ENCODE measurements at regions not wholly inside any gene's neighbourhood (a gene's known extent, or its start where the extent isn't known, plus 50 kb on each side); places are given as distances from the start of the nearest gene placed in this dataset.

- DNase-seq (ENCODE audit: low read depth) = no peak
- TF ChIP-seq, protein P1, sequence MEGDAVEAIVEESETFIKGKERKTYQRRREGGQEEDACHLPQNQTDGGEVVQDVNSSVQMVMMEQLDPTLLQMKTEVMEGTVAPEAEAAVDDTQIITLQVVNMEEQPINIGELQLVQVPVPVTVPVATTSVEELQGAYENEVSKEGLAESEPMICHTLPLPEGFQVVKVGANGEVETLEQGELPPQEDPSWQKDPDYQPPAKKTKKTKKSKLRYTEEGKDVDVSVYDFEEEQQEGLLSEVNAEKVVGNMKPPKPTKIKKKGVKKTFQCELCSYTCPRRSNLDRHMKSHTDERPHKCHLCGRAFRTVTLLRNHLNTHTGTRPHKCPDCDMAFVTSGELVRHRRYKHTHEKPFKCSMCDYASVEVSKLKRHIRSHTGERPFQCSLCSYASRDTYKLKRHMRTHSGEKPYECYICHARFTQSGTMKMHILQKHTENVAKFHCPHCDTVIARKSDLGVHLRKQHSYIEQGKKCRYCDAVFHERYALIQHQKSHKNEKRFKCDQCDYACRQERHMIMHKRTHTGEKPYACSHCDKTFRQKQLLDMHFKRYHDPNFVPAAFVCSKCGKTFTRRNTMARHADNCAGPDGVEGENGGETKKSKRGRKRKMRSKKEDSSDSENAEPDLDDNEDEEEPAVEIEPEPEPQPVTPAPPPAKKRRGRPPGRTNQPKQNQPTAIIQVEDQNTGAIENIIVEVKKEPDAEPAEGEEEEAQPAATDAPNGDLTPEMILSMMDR (conservative IDR thresholded peaks at IDR 0.05; ENCODE audit: low read length) = no peak
Measured at GRCh38 chr3:102193255-102193654, 241.6 kb upstream of the ZPLD1 start.

DNA sequence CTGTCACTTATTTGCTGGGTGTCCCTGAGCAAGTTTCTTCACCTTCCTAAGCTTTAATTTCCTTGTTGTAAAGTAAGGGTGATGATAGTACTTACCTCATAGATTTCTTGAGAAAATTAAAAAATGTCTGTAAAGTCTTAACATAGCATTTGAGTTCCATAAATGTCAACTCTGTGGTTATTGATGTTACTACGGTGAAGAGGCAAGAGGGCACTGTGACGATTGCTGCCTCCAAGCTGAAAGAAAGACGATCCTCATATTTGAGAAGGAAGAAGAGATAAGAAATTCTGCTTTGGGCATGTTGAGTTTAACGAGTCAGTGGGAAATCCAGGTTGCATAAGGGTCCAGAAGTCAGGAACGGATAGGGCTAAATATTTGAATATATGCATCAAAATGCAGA is 240.8 kb upstream of the ZPLD1 start:
- no peak overlapping the region for H3K4me3 ChIP-seq (ENCODE audit: low read length)
- DNase-seq (ENCODE audit: low read depth) = no peak
- TF ChIP-seq, protein P1 (conservative IDR thresholded peaks at IDR 0.05; ENCODE audit: low read length) = no peak

More at GRCh38 chr3:102193255-102193654, 241.6 kb upstream of the ZPLD1 start:
- no peak overlapping the region for H3K4me3 ChIP-seq (ENCODE audit: low read length)

GRCh38 chr3:102194760-102195159 is 240.1 kb upstream of the ZPLD1 start:
- H3K4me3 ChIP-seq (ENCODE audit: low read length) = no peak overlapping the region
- TF ChIP-seq, protein P1 (conservative IDR thresholded peaks at IDR 0.05; ENCODE audit: low read length) = no peak
- DNase-seq (ENCODE audit: low read depth) = no peak

DNA sequence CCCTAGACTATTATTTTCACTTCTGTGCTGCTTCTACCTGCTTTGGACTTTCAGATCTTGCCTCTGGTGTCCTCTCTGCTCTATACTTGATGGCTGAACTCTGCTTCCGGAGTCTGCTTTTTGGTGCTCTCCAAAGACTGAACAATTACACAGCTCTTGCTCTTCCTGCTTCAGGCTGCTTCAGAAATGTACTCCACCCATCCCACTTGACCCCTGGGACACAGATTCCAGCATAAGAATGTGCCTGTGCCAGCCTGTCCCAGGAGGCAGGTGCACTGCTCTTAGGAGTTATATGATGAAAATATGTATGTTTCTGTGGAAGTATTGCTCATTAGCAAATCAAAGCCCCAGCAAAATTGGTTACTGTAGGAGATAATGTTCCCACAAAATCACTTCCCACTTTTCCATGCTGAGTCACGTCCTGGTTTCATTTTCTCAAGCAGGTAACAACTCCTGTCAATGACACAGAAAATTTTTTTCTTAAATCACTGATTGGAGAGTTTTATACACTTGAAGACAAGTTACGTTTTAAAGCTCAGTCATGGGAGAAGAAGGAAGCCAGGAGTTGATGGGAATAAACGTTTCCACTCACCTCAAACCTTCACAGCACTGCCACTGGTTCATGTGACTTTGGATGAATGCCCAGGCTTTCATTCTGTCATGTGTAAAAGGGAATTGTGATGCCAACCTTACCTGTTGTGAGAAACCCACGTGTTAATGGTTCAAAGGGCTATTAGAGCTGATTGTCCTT is 239.4 kb upstream of the ZPLD1 start:
- TF ChIP-seq, protein P1 (conservative IDR thresholded peaks at IDR 0.05; ENCODE audit: low read length) = no peak
- no peak for DNase-seq (ENCODE audit: low read depth)
- no peak overlapping the region for H3K4me3 ChIP-seq (ENCODE audit: low read length)

- DNase-seq (ENCODE audit: low read depth) = peak; percentile 18
- TF ChIP-seq, protein P1 (conservative IDR thresholded peaks at IDR 0.05; ENCODE audit: low read length) = no peak
- H3K4me3 ChIP-seq (ENCODE audit: low read length) = no peak overlapping the region
Measured at GRCh38 chr3:102200126-102200525, 234.7 kb upstream of the ZPLD1 start.

GRCh38 chr3:102200560-102200959 is 234.3 kb upstream of the ZPLD1 start:
- TF ChIP-seq, protein P1 (conservative IDR thresholded peaks at IDR 0.05; ENCODE audit: low read length) = no peak
- H3K4me3 ChIP-seq (ENCODE audit: low read length) = no peak overlapping the region
- no peak for DNase-seq (ENCODE audit: low read depth)

DNA sequence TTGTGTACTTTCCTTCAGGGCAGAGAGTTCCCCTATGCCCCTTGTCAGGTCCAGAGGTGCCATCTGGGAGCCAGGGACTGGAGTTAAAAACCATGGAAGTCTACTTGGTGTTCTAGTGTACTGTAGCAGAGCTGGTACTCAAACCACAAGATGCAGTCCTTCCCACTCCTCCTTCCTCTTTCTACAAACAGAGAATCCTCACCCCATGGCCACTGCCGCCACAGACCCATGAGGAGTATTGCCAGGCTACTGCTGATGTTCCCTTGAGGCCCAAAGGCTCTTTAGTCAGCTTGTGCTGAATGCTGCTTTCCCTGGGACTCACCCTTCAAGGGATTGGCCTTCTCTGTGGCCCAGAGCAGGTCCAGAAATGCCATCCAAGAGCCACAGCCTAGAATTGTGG is 229.2 kb upstream of the ZPLD1 start:
- no peak overlapping the region for H3K4me3 ChIP-seq (ENCODE audit: low read length)
- DNase-seq (ENCODE audit: low read depth) = no peak
- TF ChIP-seq, protein P1 (conservative IDR thresholded peaks at IDR 0.05; ENCODE audit: low read length) = no peak

Measured in AG10803 (cell line).